ENCODE measurements at regions not wholly inside any gene's neighbourhood (a gene's known extent, or its start where the extent isn't known, plus 50 kb on each side); places are given as distances from the start of the nearest gene placed in this dataset.

DNA sequence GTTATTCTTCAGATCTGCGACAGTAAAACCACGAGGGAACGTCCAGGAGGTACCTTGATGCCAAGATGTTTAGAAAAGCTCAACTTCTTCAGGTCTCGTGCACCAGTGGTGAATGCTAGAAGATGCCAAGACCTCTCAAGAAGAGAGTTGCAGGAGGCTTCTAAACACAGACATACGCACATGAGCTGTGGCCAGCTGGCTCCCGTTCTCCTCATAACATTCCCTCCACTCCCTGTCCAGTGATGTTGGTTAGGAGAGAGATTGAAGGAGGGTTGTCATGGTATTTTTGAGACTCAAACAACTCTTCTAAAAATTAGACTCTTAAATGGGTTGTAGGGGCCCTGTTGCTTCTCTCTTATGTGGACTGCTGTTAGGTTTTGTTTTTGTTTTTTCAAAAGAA is 184.3 kb downstream of the QDPR start:
- TF ChIP-seq, protein P1, sequence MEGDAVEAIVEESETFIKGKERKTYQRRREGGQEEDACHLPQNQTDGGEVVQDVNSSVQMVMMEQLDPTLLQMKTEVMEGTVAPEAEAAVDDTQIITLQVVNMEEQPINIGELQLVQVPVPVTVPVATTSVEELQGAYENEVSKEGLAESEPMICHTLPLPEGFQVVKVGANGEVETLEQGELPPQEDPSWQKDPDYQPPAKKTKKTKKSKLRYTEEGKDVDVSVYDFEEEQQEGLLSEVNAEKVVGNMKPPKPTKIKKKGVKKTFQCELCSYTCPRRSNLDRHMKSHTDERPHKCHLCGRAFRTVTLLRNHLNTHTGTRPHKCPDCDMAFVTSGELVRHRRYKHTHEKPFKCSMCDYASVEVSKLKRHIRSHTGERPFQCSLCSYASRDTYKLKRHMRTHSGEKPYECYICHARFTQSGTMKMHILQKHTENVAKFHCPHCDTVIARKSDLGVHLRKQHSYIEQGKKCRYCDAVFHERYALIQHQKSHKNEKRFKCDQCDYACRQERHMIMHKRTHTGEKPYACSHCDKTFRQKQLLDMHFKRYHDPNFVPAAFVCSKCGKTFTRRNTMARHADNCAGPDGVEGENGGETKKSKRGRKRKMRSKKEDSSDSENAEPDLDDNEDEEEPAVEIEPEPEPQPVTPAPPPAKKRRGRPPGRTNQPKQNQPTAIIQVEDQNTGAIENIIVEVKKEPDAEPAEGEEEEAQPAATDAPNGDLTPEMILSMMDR (IDR thresholded peaks at IDR 0.05; ENCODE audit: insufficient read depth, low read length, missing control alignments): no peak
- DNase-seq (ENCODE audit: low read depth, low spot score): no peak
- POLR2A ChIA-PET: no interaction called here
- H3K4me3 ChIP-seq (ENCODE audit: low read depth, low read length): no peak overlapping the region
- CTCF ChIA-PET: interaction anchor here (1.0 to 1.5 kb wide), 4 partner anchors 8 to 489 kb away, joined by 3 to 7 read pairs (median 6); no protein-coding TSS in a partner anchor

DNA sequence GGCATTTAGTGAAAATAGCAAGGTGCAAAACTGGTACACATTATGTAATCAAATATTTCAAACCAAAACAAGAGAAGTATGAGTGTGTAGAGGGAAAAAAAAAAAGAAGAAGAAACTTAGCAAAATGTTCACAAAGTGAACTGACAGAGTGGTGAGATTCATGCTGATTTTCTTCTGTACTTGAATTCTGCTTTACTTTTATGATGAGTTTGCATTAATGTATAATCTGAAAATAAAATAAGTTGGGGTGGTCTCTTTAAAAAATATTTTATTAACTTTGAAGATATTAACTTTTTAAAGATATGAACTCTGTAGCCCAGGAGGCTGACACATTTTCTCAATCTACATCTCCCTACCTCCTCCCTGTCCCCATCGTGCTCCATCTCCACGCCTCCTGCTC is 185.1 kb downstream of the QDPR start:
- ChIA-PET CTCF (interaction anchor here (1.0 kb wide), 1 partner anchor 1038 kb away, joined by 3 read pairs; no protein-coding TSS in a partner anchor), POLR2A (no interaction called here)

DNA sequence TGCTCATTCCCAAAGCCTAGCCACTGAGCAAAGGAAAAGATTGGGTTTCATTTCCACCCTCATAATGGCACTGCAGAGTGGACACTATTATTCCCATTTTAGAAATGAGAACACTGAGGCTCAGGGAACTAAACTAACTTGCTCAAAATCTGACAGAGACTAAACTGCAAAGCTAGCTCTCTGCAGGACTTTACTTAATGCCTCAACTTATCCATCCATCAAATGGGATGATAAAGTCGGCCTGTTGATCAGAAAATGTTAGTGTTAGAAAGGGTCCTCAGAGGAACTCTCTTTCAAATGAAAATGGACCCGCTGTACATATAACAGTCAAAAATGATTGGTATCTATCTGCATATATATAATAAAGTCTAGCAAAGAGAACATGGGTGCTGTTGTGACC is 186.8 kb downstream of the QDPR start:
- H3K4me3 ChIP-seq (ENCODE audit: low read depth, low read length): no peak overlapping the region
- ChIA-PET POLR2A (no interaction called here), CTCF (interaction anchor here (0.6 to 4.9 kb wide), 59 partner anchors 8 to 1037 kb away, joined by 3 to 34 read pairs (median 5); partner anchors contain the start of gene LDB2)
- TF ChIP-seq, protein P1 (IDR thresholded peaks at IDR 0.05; ENCODE audit: insufficient read depth, low read length, missing control alignments): no peak
- no peak for DNase-seq (ENCODE audit: low read depth, low spot score)

More for the DNA sequence above, 185.1 kb downstream of the QDPR start:
- TF ChIP-seq, protein P1 (IDR thresholded peaks at IDR 0.05; ENCODE audit: insufficient read depth, low read length, missing control alignments): no peak
- H3K4me3 ChIP-seq (ENCODE audit: low read depth, low read length): no peak overlapping the region
- DNase-seq (ENCODE audit: low read depth, low spot score): no peak

DNA sequence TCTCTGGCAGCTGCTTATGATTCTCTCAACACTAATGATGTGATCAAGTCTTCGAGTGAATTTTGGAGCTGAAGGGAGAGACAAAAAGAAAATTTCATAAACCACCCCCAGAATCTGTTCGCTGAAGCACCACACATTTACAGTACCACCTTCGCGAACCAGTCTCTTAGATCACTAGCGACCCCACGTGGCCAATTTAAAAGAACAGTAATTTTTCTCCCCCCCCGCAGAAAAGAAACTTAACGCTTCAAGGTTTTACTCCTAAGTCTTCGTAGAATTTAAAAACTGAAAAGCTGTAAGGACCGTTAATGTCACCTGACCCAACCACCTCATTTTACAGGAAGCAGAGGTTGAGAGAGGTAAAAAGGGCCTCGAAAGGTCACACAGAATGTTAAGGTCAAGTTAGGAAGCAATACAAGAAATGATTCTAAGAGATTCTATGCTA is 187.5 kb downstream of the QDPR start:
- H3K4me3 ChIP-seq (ENCODE audit: low read depth, low read length): no peak overlapping the region
- ChIA-PET POLR2A (interaction anchor here (0.6 kb wide), 1 partner anchor 120 kb away, joined by 3 read pairs; no protein-coding TSS in a partner anchor), CTCF (interaction anchor here (0.6 to 4.9 kb wide), 80 partner anchors 9 to 1036 kb away, joined by 3 to 34 read pairs (median 4); partner anchors contain the start of gene LDB2)
- DNase-seq (ENCODE audit: low read depth, low spot score): peak; percentile 9
- TF ChIP-seq, protein P1 (IDR thresholded peaks at IDR 0.05; ENCODE audit: insufficient read depth, low read length, missing control alignments): peak; percentile 46

DNA sequence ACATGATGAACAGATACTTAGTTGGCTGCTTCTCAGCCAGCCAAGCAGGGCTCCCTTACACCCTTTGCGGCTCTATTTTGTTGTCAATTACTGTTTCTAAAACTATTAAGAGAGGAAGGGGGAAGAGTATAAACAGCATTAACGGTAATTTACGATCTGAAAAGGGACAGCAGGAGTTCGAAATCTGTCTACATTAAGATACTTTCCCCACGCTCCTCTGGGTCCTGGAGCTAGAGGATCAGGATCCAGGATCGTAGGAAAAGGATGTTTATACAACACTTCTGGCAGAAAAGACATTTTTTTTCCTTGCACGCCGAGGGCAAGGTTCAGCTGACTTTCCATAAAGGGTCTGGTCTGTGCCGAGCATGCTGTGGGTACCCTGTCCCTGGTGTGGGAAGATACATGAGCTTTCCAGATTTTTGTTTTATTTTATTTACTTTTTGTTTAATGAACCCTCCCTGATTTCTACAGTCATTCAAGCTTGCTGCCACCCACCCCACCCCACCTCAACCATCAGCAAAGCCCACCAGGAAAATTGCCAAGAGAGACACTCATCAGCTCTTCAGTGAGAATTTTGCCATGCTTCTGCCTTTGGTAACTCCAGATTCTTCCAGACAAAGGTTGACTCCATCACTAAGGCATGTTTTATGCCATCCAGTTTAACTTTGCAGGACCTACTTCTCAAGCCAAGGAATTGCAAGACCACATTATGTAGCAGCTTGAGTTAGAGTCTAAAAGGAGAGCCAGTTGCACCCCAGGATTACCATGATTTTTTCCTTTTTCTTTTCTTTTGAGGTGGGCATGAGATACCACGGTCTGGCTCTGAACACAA is 188.1 kb downstream of the QDPR start:
- peak; percentile 14 for DNase-seq (ENCODE audit: low read depth, low spot score)
- ChIA-PET CTCF (interaction anchor here (0.7 to 4.9 kb wide), 76 partner anchors 8 to 1035 kb away, joined by 3 to 34 read pairs (median 4); partner anchors contain the start of gene LDB2), POLR2A (interaction anchor here (0.6 kb wide), 1 partner anchor 119 kb away, joined by 3 read pairs; no protein-coding TSS in a partner anchor)
- no peak overlapping the region for H3K4me3 ChIP-seq (ENCODE audit: low read depth, low read length)
- TF ChIP-seq, protein P1 (IDR thresholded peaks at IDR 0.05; ENCODE audit: insufficient read depth, low read length, missing control alignments): no peak

DNA sequence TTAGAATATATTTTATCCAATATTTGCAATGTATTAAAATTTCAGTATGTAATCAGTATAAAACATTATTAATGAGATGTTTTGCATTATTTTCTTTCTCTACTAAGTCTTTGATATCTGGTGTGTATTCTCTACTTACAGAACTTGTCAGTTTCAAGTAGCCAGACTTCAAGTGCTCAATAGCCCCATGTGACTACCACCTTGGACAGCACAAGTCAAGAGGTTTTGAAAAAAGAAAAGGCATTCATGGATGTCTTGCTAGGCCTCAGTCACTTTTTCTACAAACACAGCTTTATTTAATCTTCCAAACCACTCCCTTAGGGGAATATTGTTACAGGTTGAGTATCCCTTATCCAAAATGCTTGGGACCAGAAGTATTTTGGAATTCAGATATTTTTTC is 189.4 kb downstream of the QDPR start:
- DNase-seq (ENCODE audit: low read depth, low spot score): no peak
- ChIA-PET CTCF (interaction anchor here (1.0 to 4.9 kb wide), 9 partner anchors 9 to 1031 kb away, joined by 3 to 34 read pairs (median 4); no protein-coding TSS in a partner anchor), POLR2A (no interaction called here)
- TF ChIP-seq, protein P1 (IDR thresholded peaks at IDR 0.05; ENCODE audit: insufficient read depth, low read length, missing control alignments): no peak
- no peak overlapping the region for H3K4me3 ChIP-seq (ENCODE audit: low read depth, low read length)

Measured in AG04449 (cell line).